HEK293 (cell line): ENCODE measurements at regions not wholly inside any gene's neighbourhood (a gene's known extent, or its start where the extent isn't known, plus 50 kb on each side); places are given as distances from the start of the nearest gene placed in this dataset.

Source experiments
- SCRT2 ChIP-seq: fragments of 450-650 bp; formaldehyde crosslinking; IDR thresholded peaks from 2 replicates; pipeline ENCODE4 v1.5.1; 2016; ENCODE audit warnings: missing biosample characterization, missing genetic modification characterization
- TCF7L2 ChIP-seq: IDR thresholded peaks from 2 replicates; pipeline ENCODE4 v1.6.1; 2011; ENCODE audit warnings: low read depth, mild to moderate bottlenecking, inconsistent platforms, low read length, moderate library complexity, borderline replicate concordance
- ZNF155 ChIP-seq: fragments of 450-650 bp; formaldehyde crosslinking; IDR thresholded peaks from 2 replicates; pipeline ENCODE4 v1.5.1; 2016; ENCODE audit warnings: missing biosample characterization, missing genetic modification characterization
- ZNF266 ChIP-seq: fragments of 450-650 bp; formaldehyde crosslinking; IDR thresholded peaks from 2 replicates; pipeline ENCODE4 v1.5.1; 2016; ENCODE audit warnings: missing biosample characterization, missing genetic modification characterization, low read depth
- ZNF274 ChIP-seq, 2 experiments: fragments of 200-500 bp in 1 of 2; fragments of 450-650 bp in 1 of 2; sonication (Bioruptor generic) in 1 of 2; formaldehyde crosslinking in 1 of 2; IDR thresholded peaks; 2 replicates each; pipeline versions ENCODE4 v1.5.1 to v1.6.1; 2014 to 2016; ENCODE audit warnings: borderline replicate concordance in 1 of 2, inconsistent platforms in 1 of 2, low read length in 1 of 2, missing biosample characterization in 1 of 2, missing genetic modification characterization in 1 of 2
- TF ChIP-seq, protein P1 (sequence below): fragments of 450-650 bp; formaldehyde crosslinking; IDR thresholded peaks from 2 replicates; pipeline ENCODE4 v1.5.1; 2016; ENCODE audit warnings: missing biosample characterization, missing genetic modification characterization
- TF ChIP-seq, protein P2 (sequence below): fragments of 450-650 bp; formaldehyde crosslinking; IDR thresholded peaks from 2 replicates; pipeline ENCODE4 v1.5.1; 2016; ENCODE audit warnings: missing biosample characterization, missing genetic modification characterization
- TF ChIP-seq, protein P3 (sequence below): fragments of 450-650 bp; formaldehyde crosslinking; IDR thresholded peaks from 2 replicates; pipeline ENCODE4 v1.5.1; 2016; ENCODE audit warnings: missing biosample characterization, missing genetic modification characterization
- TF ChIP-seq, protein P4 (sequence below): fragments of 450-650 bp; formaldehyde crosslinking; IDR thresholded peaks from 2 replicates; pipeline ENCODE4 v1.5.1; 2016; ENCODE audit warnings: missing biosample characterization, missing genetic modification characterization
- TF ChIP-seq, protein P5 (sequence below): sonication (generic); formaldehyde crosslinking; IDR thresholded peaks from 2 replicates; pipeline ENCODE4 v1.8.1; 2022; ENCODE audit warnings: mild to moderate bottlenecking, moderate library complexity, missing genetic modification reagents
- TF ChIP-seq, protein P6 (sequence below): fragments of 450-650 bp; formaldehyde crosslinking; IDR thresholded peaks from 2 replicates; pipeline ENCODE4 v1.5.0; 2017; ENCODE audit warnings: missing biosample characterization, missing genetic modification characterization, borderline replicate concordance

DNA sequence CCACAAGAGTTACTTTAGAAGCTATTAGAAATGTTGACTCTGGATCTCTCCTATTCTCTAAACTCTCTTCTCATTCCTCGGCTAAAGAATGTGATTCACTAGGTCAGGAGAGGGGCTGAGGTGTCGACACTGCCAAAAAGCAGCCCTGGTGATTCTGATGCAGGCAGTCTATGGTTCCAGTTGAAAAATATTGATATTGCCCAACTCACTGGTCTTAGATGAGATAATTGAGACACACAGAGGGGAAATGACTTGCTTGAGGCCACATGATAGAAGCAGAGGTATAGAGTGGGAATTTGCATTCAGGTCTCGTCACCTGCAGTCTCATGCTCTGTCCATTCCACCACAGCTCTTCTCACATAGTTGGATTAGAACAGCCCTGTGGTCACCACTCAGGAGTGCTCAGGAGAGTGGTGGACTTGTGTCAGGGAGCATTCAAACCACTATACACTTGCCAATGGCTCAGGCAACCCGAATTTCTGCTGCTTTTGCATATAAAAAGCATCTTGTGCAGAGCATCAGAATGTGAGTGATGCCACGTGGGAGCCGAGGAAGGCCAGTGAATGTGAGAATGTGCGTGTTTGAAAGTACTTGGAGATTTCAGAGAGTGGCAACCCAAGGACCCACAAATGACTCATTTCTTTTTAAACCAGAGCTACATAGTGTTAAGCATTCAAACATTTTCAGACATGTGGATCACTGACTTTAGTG is 65.1 kb upstream of the CTLA4 start:
- TF ChIP-seq, protein P1, sequence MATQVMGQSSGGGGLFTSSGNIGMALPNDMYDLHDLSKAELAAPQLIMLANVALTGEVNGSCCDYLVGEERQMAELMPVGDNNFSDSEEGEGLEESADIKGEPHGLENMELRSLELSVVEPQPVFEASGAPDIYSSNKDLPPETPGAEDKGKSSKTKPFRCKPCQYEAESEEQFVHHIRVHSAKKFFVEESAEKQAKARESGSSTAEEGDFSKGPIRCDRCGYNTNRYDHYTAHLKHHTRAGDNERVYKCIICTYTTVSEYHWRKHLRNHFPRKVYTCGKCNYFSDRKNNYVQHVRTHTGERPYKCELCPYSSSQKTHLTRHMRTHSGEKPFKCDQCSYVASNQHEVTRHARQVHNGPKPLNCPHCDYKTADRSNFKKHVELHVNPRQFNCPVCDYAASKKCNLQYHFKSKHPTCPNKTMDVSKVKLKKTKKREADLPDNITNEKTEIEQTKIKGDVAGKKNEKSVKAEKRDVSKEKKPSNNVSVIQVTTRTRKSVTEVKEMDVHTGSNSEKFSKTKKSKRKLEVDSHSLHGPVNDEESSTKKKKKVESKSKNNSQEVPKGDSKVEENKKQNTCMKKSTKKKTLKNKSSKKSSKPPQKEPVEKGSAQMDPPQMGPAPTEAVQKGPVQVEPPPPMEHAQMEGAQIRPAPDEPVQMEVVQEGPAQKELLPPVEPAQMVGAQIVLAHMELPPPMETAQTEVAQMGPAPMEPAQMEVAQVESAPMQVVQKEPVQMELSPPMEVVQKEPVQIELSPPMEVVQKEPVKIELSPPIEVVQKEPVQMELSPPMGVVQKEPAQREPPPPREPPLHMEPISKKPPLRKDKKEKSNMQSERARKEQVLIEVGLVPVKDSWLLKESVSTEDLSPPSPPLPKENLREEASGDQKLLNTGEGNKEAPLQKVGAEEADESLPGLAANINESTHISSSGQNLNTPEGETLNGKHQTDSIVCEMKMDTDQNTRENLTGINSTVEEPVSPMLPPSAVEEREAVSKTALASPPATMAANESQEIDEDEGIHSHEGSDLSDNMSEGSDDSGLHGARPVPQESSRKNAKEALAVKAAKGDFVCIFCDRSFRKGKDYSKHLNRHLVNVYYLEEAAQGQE (tag by site-specific recombination), result no peak
- no peak for TF ChIP-seq TCF7L2
- TF ChIP-seq, protein P2, sequence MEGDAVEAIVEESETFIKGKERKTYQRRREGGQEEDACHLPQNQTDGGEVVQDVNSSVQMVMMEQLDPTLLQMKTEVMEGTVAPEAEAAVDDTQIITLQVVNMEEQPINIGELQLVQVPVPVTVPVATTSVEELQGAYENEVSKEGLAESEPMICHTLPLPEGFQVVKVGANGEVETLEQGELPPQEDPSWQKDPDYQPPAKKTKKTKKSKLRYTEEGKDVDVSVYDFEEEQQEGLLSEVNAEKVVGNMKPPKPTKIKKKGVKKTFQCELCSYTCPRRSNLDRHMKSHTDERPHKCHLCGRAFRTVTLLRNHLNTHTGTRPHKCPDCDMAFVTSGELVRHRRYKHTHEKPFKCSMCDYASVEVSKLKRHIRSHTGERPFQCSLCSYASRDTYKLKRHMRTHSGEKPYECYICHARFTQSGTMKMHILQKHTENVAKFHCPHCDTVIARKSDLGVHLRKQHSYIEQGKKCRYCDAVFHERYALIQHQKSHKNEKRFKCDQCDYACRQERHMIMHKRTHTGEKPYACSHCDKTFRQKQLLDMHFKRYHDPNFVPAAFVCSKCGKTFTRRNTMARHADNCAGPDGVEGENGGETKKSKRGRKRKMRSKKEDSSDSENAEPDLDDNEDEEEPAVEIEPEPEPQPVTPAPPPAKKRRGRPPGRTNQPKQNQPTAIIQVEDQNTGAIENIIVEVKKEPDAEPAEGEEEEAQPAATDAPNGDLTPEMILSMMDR (tag by site-specific recombination), result no peak
- TF ChIP-seq ZNF155, result no peak
- TF ChIP-seq, protein P3, sequence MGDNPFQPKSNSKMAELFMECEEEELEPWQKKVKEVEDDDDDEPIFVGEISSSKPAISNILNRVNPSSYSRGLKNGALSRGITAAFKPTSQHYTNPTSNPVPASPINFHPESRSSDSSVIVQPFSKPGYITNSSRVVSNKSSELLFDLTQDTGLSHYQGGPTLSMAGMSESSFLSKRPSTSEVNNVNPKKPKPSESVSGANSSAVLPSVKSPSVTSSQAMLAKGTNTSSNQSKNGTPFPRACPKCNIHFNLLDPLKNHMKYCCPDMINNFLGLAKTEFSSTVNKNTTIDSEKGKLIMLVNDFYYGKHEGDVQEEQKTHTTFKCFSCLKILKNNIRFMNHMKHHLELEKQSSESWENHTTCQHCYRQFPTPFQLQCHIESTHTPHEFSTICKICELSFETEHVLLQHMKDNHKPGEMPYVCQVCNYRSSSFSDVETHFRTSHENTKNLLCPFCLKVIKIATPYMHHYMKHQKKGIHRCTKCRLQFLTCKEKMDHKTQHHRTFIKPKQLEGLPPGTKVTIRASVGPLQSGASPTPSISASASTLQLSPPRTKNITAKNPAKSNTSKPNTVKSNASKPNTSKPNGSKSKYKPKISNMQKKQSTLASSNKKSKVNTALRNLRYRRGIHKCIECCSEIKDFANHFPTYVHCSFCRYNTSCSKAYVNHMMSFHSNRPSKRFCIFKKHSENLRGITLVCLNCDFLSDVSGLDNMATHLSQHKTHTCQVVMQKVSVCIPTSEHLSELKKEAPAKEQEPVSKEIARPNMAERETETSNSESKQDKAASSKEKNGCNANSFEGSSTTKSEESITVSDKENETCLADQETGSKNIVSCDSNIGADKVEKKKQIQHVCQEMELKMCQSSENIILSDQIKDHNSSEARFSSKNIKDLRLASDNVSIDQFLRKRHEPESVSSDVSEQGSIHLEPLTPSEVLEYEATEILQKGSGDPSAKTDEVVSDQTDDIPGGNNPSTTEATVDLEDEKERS (tag by site-specific recombination), result no peak
- TF ChIP-seq, protein P4, sequence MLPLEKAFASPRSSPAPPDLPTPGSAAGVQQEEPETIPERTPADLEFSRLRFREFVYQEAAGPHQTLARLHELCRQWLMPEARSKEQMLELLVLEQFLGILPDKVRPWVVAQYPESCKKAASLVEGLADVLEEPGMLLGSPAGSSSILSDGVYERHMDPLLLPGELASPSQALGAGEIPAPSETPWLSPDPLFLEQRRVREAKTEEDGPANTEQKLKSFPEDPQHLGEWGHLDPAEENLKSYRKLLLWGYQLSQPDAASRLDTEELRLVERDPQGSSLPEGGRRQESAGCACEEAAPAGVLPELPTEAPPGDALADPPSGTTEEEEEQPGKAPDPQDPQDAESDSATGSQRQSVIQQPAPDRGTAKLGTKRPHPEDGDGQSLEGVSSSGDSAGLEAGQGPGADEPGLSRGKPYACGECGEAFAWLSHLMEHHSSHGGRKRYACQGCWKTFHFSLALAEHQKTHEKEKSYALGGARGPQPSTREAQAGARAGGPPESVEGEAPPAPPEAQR (tag by site-specific recombination), result no peak
- no peak for TF ChIP-seq SCRT2 (tag by site-specific recombination)
- TF ChIP-seq, protein P5, sequence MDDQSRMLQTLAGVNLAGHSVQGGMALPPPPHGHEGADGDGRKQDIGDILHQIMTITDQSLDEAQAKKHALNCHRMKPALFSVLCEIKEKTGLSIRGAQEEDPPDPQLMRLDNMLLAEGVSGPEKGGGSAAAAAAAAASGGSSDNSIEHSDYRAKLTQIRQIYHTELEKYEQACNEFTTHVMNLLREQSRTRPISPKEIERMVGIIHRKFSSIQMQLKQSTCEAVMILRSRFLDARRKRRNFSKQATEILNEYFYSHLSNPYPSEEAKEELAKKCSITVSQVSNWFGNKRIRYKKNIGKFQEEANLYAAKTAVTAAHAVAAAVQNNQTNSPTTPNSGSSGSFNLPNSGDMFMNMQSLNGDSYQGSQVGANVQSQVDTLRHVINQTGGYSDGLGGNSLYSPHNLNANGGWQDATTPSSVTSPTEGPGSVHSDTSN, result no peak
- TF ChIP-seq, protein P6, sequence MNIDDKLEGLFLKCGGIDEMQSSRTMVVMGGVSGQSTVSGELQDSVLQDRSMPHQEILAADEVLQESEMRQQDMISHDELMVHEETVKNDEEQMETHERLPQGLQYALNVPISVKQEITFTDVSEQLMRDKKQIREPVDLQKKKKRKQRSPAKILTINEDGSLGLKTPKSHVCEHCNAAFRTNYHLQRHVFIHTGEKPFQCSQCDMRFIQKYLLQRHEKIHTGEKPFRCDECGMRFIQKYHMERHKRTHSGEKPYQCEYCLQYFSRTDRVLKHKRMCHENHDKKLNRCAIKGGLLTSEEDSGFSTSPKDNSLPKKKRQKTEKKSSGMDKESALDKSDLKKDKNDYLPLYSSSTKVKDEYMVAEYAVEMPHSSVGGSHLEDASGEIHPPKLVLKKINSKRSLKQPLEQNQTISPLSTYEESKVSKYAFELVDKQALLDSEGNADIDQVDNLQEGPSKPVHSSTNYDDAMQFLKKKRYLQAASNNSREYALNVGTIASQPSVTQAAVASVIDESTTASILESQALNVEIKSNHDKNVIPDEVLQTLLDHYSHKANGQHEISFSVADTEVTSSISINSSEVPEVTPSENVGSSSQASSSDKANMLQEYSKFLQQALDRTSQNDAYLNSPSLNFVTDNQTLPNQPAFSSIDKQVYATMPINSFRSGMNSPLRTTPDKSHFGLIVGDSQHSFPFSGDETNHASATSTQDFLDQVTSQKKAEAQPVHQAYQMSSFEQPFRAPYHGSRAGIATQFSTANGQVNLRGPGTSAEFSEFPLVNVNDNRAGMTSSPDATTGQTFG (tag by site-specific recombination), result no peak
- no peak for TF ChIP-seq ZNF274 (IDR thresholded peaks at IDR 0.05; ENCODE audit: low read length)
- no peak for TF ChIP-seq ZNF274 (tag by site-specific recombination; IDR thresholded peaks at IDR 0.05; ENCODE audit: borderline replicate concordance)
- no peak for TF ChIP-seq ZNF266
